ENCODE measurements at regions not wholly inside any gene's neighbourhood (a gene's known extent, or its start where the extent isn't known, plus 50 kb on each side); places are given as distances from the start of the nearest gene placed in this dataset.

GRCh38 chr2:210861038-210861665, 304.8 kb downstream of the CPS1 start:
- H3K56ac ChIP-seq (replicated peaks; ENCODE audit: insufficient read length, low read depth, low read length), result no peak overlapping the region
- no peaks in the 10 kb centered on the region for H3K79me1 ChIP-seq (ENCODE audit: low read depth, low read length)
- POLR2A ChIA-PET (ENCODE audit: partially characterized antibody), result no interaction called here
- no peaks in the 10 kb centered on the region for H3K27me3 ChIP-seq (replicated peaks in 1 of 4; ENCODE audit: control insufficient read depth in 3 of 4, extremely low read depth in 1 of 4, insufficient read depth in 3 of 4, low read length in 3 of 4)
- no peaks in the 10 kb centered on the region for H3K9me3 ChIP-seq (ENCODE audit: insufficient read depth in 2 of 2, low read depth in 1 of 2, low read length in 1 of 2)
- H4K91ac ChIP-seq (replicated peaks; ENCODE audit: insufficient read length, low read length), result no peak overlapping the region
- H3K4ac ChIP-seq (replicated peaks; ENCODE audit: insufficient read length, low read depth, low read length), result no peak overlapping the region
- H4K8ac ChIP-seq (ENCODE audit: extremely low read depth, insufficient read depth, low read length), result no peak overlapping the region
- H3K79me2 ChIP-seq (ENCODE audit: control insufficient read depth in 1 of 2, insufficient read depth in 2 of 2, low read length in 2 of 2), result no peaks in the 10 kb centered on the region
- H3K4me1 ChIP-seq (replicated peaks in 1 of 4; ENCODE audit: control insufficient read depth in 3 of 4, insufficient read depth in 4 of 4, low read length in 3 of 4), result peaks cover 5 to 13% (median 9%) of the 10 kb centered on the region in 4 experiments; a peak in 5 of 7 replicates
- H2AK5ac ChIP-seq (ENCODE audit: low read depth, low read length), result no peak overlapping the region
- H2BK12ac ChIP-seq (ENCODE audit: low read depth, low read length), result no peak overlapping the region
- no peak overlapping the region for H3K14ac ChIP-seq (ENCODE audit: insufficient read length)
- 82% methylated on average over 2 of the region's 2 CpGs; no CpG with 5 or more reads in 1 of the 2 experiments for WGBS, 2 experiments (ENCODE audit: extremely low coverage in 1 of 2, insufficient coverage in 1 of 2, insufficient read length in 1 of 2, insufficient replicate concordance in 2 of 2, low coverage in 1 of 2, low lambda C conversion rate in 2 of 2, missing lambda C conversion rate in 1 of 2)
- no peak overlapping the region for H3K9ac ChIP-seq (replicated peaks in 1 of 4; ENCODE audit: extremely low read depth in 1 of 4, low read depth in 3 of 4, low read length in 3 of 4)
- H2BK20ac ChIP-seq (ENCODE audit: low read length), result no peak overlapping the region
- H3K36me3 ChIP-seq (ENCODE audit: control insufficient read depth in 2 of 4, insufficient read depth in 4 of 4, low read length in 3 of 4), result no peaks in the 10 kb centered on the region
- no peak overlapping the region for H3K23ac ChIP-seq (ENCODE audit: insufficient read length)
- H2BK120ac ChIP-seq (replicated peaks; ENCODE audit: low read depth, low read length), result no peak overlapping the region
- DNase-seq (ENCODE audit: low read depth in 1 of 2, low spot score in 2 of 2) (no peak), FAIRE-seq (no peak)
- H2BK5ac ChIP-seq (ENCODE audit: low read depth, low read length), result no peak overlapping the region
- H2BK15ac ChIP-seq (ENCODE audit: low read length), result no peak overlapping the region
- H3K4me3 ChIP-seq (ENCODE audit: extremely low read depth in 1 of 4, insufficient read depth in 2 of 4, low read depth in 3 of 4, low read length in 4 of 4), result no peak overlapping the region
- no peaks in the 10 kb centered on the region for H3K23me2 ChIP-seq (ENCODE audit: low read depth, low read length)
- no peak overlapping the region for H3K18ac ChIP-seq (ENCODE audit: extremely low read depth, low read length)
- H3K4me2 ChIP-seq (ENCODE audit: insufficient read depth in 1 of 2, low read depth in 2 of 2, low read length in 2 of 2), result no peak overlapping the region
- no peak overlapping the region for H4K5ac ChIP-seq (ENCODE audit: insufficient read length, low read depth, low read length)
- H2AFZ ChIP-seq (ENCODE audit: low read length), result no peak overlapping the region
- no peaks in the 10 kb centered on the region for H4K20me1 ChIP-seq (replicated peaks in 1 of 2; ENCODE audit: control insufficient read depth in 1 of 2, insufficient read depth in 2 of 2, low read length in 2 of 2)
- CTCF ChIA-PET (ENCODE audit: partially characterized antibody), result interaction anchor here (1.5 kb wide), 1 partner anchor 27 kb away, joined by 5 read pairs; no protein-coding TSS in a partner anchor
- no peak overlapping the region for H3K27ac ChIP-seq (ENCODE audit: low read depth, low read length)
- TF ChIP-seq HDAC2 (IDR thresholded peaks at IDR 0.05; ENCODE audit: borderline replicate concordance in 1 of 2, low read depth in 2 of 2, low read length in 2 of 2) (no peak), CHD1 (IDR thresholded peaks at IDR 0.05; ENCODE audit: low read depth, low read length) (no peak), CREB1 (IDR thresholded peaks at IDR 0.05) (no peak), ATF2 (IDR thresholded peaks at IDR 0.05; ENCODE audit: low read length) (no peak), CEBPB (IDR thresholded peaks at IDR 0.05; ENCODE audit: low read depth, low read length) (no peak), EP300 (IDR thresholded peaks at IDR 0.05; ENCODE audit: borderline replicate concordance in 1 of 2, low read depth in 2 of 2, low read length in 2 of 2) (no peak), MAX (IDR thresholded peaks at IDR 0.05) (no peak), NANOG (IDR thresholded peaks at IDR 0.05; ENCODE audit: insufficient read depth, low read depth, low read length, poor library complexity, severe bottlenecking) (no peak), RBBP5 (IDR thresholded peaks at IDR 0.05; ENCODE audit: borderline replicate concordance, low read depth, low read length) (no peak), FOSL1 (IDR thresholded peaks at IDR 0.05; ENCODE audit: insufficient read depth, low read depth, low read length) (no peak), EGR1 (IDR thresholded peaks at IDR 0.05; ENCODE audit: borderline replicate concordance, low read depth, low read length) (no peak), TCF12 (IDR thresholded peaks at IDR 0.05; ENCODE audit: low read depth, low read length) (no peak)
